K562 (cell line): ENCODE measurements at regions not wholly inside any gene's neighbourhood (a gene's known extent, or its start where the extent isn't known, plus 50 kb on each side); places are given as distances from the start of the nearest gene placed in this dataset.

Source experiments
- ASH1L ChIP-seq: fragments of 450-650 bp; IDR thresholded peaks from 2 replicates; pipeline ENCODE4 v1.6.1; 2018; ENCODE audit warnings: borderline replicate concordance, mild to moderate bottlenecking, low read depth; ENCODE audit not compliant: partially characterized antibody
- BCOR ChIP-seq: fragments of 450-650 bp; IDR thresholded peaks from 2 replicates; pipeline ENCODE4 v1.6.1; 2016
- CBFA2T3 ChIP-seq: fragments of 450-650 bp; IDR thresholded peaks from 2 replicates; pipeline ENCODE4 v1.6.1; 2017
- CREB3L1 ChIP-seq: fragments of 450-650 bp; IDR thresholded peaks from 2 replicates; pipeline ENCODE4 v1.6.1; 2014; ENCODE audit warnings: low read depth, mild to moderate bottlenecking, moderate library complexity, borderline replicate concordance
- DIDO1 ChIP-seq: fragments of 450-650 bp; IDR thresholded peaks from 2 replicates; pipeline ENCODE4 v1.6.1; 2016; ENCODE audit warnings: low read depth, missing biosample characterization, missing genetic modification characterization
- EZH2 ChIP-seq: IDR thresholded peaks from 2 replicates; pipeline ENCODE4 v1.6.1; 2012; ENCODE audit warnings: low read depth, mild to moderate bottlenecking, inconsistent platforms, low read length, borderline replicate concordance
- HMG20A ChIP-seq: fragments of 450-650 bp; formaldehyde crosslinking; conservative IDR thresholded peaks from 2 replicates; pipeline ENCODE4 v1.4.0; 2020; ENCODE audit warnings: mild to moderate bottlenecking, mixed read lengths
- HOXB6 ChIP-seq: fragments of 250-450 bp; sonication (Bioruptor Pico); IDR thresholded peaks from 2 replicates; pipeline ENCODE4 v1.5.1; 2022; ENCODE audit warnings: mild to moderate bottlenecking, borderline replicate concordance
- MITF ChIP-seq: IDR thresholded peaks from 2 replicates; pipeline ENCODE4 v1.6.1; 2014; ENCODE audit warnings: antibody characterized with exemption
- MYBL2 ChIP-seq, 2 experiments: fragments of 450-650 bp in 1 of 2; sonication (generic) in 1 of 2; formaldehyde crosslinking in 1 of 2; IDR thresholded peaks; 2 replicates each; pipeline versions ENCODE4 v1.6.1 to v1.8.1; 2017 to 2022; ENCODE audit warnings: borderline replicate concordance in 1 of 2, inconsistent platforms in 1 of 2, low read depth in 1 of 2, mild to moderate bottlenecking in 1 of 2, missing genetic modification reagents in 1 of 2, moderate library complexity in 1 of 2
- NELFE ChIP-seq: IDR thresholded peaks from 2 replicates; pipeline ENCODE4 v1.6.1; 2011; ENCODE audit warnings: mild to moderate bottlenecking; ENCODE audit not compliant: insufficient read depth, insufficient read length
- NFE2L1 ChIP-seq: fragments of 450-650 bp; IDR thresholded peaks from 2 replicates; pipeline ENCODE4 v1.6.1; 2016; ENCODE audit warnings: missing genetic modification characterization, low read depth, mild to moderate bottlenecking, missing compliant biosample characterization, moderate library complexity, borderline replicate concordance
- POLR2A ChIP-seq: fragments of 450-650 bp; conservative IDR thresholded peaks from 2 replicates; pipeline ENCODE4 v1.6.1; 2016
- RBM25 ChIP-seq: fragments of 200-400 bp; formaldehyde crosslinking; IDR thresholded peaks from 2 replicates; pipeline ENCODE4 v1.6.1; 2018; ENCODE audit warnings: low read length, low read depth, moderate library complexity; ENCODE audit not compliant: severe bottlenecking
- SMAD3 ChIP-seq: fragments of 450-650 bp; formaldehyde crosslinking; conservative IDR thresholded peaks from 2 replicates; pipeline ENCODE4 v1.4.0; 2020; ENCODE audit warnings: mild to moderate bottlenecking
- SRSF9 ChIP-seq: fragments of 200-400 bp; formaldehyde crosslinking; IDR thresholded peaks from 2 replicates; pipeline ENCODE4 v1.6.1; 2017; ENCODE audit warnings: low read depth, low read length, borderline replicate concordance
- ZKSCAN3 ChIP-seq: fragments of 250-450 bp; sonication (Bioruptor Pico); IDR thresholded peaks from 2 replicates; pipeline ENCODE4 v1.4.0; 2020
- ZNF347 ChIP-seq: fragments of 450-650 bp; formaldehyde crosslinking; IDR thresholded peaks from 2 replicates; pipeline ENCODE4 v1.4.0; 2020; ENCODE audit warnings: low read depth, mild to moderate bottlenecking, moderate library complexity
- ZNF407 ChIP-seq: fragments of 450-650 bp; IDR thresholded peaks from 2 replicates; pipeline ENCODE4 v1.6.1; 2016; ENCODE audit warnings: low read depth
- ZNF76 ChIP-seq: fragments of 250-450 bp; sonication (Bioruptor Pico); IDR thresholded peaks from 2 replicates; pipeline ENCODE4 v1.4.0; 2020; ENCODE audit warnings: mild to moderate bottlenecking, moderate library complexity, borderline replicate concordance
- ZSCAN29 ChIP-seq: fragments of 450-650 bp; IDR thresholded peaks from 2 replicates; pipeline ENCODE4 v1.6.1; 2017

DNA sequence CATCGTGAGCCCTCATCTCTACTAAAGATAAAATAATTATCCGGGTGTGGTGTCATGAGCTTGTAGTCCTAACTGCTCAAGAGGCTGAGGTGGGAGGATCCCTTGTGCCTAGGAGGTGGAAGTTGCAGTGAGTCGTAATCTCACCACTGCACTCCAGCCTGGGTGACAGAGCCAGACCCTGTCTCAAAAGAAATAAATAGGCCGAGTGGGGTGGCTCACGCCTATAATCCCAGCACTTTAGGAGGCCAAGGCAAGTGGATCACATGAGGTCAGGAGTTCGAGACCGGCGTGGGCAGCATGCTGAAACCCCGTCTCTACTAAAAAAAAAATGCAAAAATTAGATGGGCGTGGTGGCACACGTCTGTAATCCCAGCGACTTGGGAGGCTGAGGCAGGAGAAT, 70.9 kb downstream of the RESF1 start (continued):
- TF ChIP-seq NELFE = no peak
- no peak for TF ChIP-seq ZSCAN29
- no peak for TF ChIP-seq RBM25
- TF ChIP-seq DIDO1 (tag) = no peak
- TF ChIP-seq ZNF407 = no peak
- TF ChIP-seq MYBL2 (IDR thresholded peaks at IDR 0.05; ENCODE audit: low read depth) = no peak
- no peak for TF ChIP-seq MYBL2 (CRISPR knock-in tag; IDR thresholded peaks at IDR 0.05; ENCODE audit: borderline replicate concordance)
- TF ChIP-seq SMAD3 (CRISPR knock-in tag) = no peak
- TF ChIP-seq POLR2A = no peak
- TF ChIP-seq SRSF9 = no peak
- TF ChIP-seq HOXB6 = no peak
- TF ChIP-seq HMG20A (CRISPR knock-in tag) = no peak
- TF ChIP-seq ASH1L = no peak
- no peak for TF ChIP-seq ZKSCAN3 (CRISPR knock-in tag)
- TF ChIP-seq EZH2 = no peak
- TF ChIP-seq ZNF76 (CRISPR knock-in tag) = no peak
- TF ChIP-seq MITF = no peak
- TF ChIP-seq BCOR = peak; percentile 58; the same call in 1 of the 2 replicates
- TF ChIP-seq CREB3L1 = no peak
- peak; percentile 77 for TF ChIP-seq CBFA2T3
- TF ChIP-seq ZNF347 (CRISPR knock-in tag) = no peak
- TF ChIP-seq NFE2L1 (tag) = no peak
